ENCODE measurements at regions not wholly inside any gene's neighbourhood (a gene's known extent, or its start where the extent isn't known, plus 50 kb on each side); places are given as distances from the start of the nearest gene placed in this dataset.

DNA sequence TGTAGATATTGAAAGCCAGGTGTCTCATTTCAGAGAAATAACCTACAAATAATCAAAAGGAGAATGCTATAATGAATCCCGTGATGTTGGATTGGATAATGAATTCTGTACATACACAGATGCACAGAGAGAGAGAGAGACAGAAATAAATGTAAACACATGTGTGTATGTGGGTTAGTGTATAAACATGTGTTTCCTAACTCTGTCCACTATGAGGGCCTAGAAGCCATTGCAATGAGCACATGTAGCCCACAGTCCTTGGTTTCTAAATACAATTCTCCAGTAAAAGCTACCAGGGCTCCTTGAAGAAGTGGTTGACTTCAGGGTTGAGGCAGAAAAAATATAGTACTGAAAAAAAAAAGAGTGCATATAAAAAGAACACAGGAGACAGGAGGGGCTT is 109.5 kb downstream of the INHBB start:
- TF ChIP-seq, protein P1, sequence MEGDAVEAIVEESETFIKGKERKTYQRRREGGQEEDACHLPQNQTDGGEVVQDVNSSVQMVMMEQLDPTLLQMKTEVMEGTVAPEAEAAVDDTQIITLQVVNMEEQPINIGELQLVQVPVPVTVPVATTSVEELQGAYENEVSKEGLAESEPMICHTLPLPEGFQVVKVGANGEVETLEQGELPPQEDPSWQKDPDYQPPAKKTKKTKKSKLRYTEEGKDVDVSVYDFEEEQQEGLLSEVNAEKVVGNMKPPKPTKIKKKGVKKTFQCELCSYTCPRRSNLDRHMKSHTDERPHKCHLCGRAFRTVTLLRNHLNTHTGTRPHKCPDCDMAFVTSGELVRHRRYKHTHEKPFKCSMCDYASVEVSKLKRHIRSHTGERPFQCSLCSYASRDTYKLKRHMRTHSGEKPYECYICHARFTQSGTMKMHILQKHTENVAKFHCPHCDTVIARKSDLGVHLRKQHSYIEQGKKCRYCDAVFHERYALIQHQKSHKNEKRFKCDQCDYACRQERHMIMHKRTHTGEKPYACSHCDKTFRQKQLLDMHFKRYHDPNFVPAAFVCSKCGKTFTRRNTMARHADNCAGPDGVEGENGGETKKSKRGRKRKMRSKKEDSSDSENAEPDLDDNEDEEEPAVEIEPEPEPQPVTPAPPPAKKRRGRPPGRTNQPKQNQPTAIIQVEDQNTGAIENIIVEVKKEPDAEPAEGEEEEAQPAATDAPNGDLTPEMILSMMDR (IDR thresholded peaks at IDR 0.05), result no peak
- no peak for TF ChIP-seq POLR2A (IDR thresholded peaks at IDR 0.05)
- TF ChIP-seq POLR2AphosphoS5 (IDR thresholded peaks at IDR 0.05), result no peak
